ENCODE measurements at regions not wholly inside any gene's neighbourhood (a gene's known extent, or its start where the extent isn't known, plus 50 kb on each side); places are given as distances from the start of the nearest gene placed in this dataset.

DNA sequence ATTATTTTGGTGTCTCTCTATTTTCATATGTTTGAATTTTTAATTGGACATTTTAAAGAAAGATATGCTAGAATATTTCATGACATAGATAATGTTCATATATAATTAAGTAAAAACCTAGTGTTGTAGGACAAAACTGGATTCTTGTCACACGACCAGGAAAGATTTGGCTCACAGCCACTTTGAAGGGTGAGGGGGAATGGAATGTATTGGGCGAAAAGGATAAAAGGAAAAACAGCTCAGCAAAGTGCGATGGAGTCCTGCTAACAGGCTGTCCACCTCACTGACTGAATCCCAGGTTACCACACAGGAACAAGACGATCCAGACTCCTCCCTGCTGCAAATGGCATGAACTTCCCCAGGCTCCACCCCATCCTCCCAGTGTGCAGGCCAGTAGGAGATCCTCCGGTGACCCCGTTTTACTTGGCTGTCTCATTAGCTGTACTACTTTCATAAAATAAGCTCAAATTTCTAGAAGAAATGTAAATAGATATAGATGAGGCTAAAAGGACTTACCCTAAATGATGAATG lies 186.2 kb downstream of the CD47 start:
- TF ChIP-seq, protein P1, sequence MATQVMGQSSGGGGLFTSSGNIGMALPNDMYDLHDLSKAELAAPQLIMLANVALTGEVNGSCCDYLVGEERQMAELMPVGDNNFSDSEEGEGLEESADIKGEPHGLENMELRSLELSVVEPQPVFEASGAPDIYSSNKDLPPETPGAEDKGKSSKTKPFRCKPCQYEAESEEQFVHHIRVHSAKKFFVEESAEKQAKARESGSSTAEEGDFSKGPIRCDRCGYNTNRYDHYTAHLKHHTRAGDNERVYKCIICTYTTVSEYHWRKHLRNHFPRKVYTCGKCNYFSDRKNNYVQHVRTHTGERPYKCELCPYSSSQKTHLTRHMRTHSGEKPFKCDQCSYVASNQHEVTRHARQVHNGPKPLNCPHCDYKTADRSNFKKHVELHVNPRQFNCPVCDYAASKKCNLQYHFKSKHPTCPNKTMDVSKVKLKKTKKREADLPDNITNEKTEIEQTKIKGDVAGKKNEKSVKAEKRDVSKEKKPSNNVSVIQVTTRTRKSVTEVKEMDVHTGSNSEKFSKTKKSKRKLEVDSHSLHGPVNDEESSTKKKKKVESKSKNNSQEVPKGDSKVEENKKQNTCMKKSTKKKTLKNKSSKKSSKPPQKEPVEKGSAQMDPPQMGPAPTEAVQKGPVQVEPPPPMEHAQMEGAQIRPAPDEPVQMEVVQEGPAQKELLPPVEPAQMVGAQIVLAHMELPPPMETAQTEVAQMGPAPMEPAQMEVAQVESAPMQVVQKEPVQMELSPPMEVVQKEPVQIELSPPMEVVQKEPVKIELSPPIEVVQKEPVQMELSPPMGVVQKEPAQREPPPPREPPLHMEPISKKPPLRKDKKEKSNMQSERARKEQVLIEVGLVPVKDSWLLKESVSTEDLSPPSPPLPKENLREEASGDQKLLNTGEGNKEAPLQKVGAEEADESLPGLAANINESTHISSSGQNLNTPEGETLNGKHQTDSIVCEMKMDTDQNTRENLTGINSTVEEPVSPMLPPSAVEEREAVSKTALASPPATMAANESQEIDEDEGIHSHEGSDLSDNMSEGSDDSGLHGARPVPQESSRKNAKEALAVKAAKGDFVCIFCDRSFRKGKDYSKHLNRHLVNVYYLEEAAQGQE (IDR thresholded peaks at IDR 0.05; ENCODE audit: insufficient read depth in 1 of 2, low read depth in 2 of 2, low read length in 2 of 2): no peak
- TF ChIP-seq POLR2AphosphoS5 (IDR thresholded peaks at IDR 0.05; ENCODE audit: low read depth, low read length): no peak
- TF ChIP-seq TAF1 (IDR thresholded peaks at IDR 0.05; ENCODE audit: borderline replicate concordance, insufficient read depth, low read length): no peak

Measured in PFSK-1 (cell line).